Caco-2 (cell line): ENCODE measurements at regions not wholly inside any gene's neighbourhood (a gene's known extent, or its start where the extent isn't known, plus 50 kb on each side); places are given as distances from the start of the nearest gene placed in this dataset.

Experiments
- BruUV-seq: library from RNA; stranded (reverse); fragments of 400-500 nt; replicated peaks from 2 replicates; lab custom pipeline; 2021; lab: Mats Ljungman, UMichigan
- CTCF ChIA-PET: fragments of 300-600 bp; sonication (Branson Sonifier 250); formaldehyde crosslinking; loops from one replicate; lab custom pipeline; 2022; ENCODE audit warnings: antibody characterized with exemption; lab: Charles Lee
- POLR2A ChIA-PET: fragments of 300-600 bp; sonication (Branson Sonifier 250); formaldehyde crosslinking; loops from one replicate; lab custom pipeline; 2022; ENCODE audit warnings: antibody characterized with exemption; lab: Charles Lee
- DNase-seq, 2 experiments: peaks; one replicate each; pipeline versions ENCODE4 v3.0.0 to v3.0.0-alpha.2; 2020 to 2022
- H3K27me3 ChIP-seq: replicated peaks from 2 replicates; pipeline ENCODE4 v1.6.0; 2011; ENCODE audit warnings: low read length; ENCODE audit not compliant: control insufficient read depth, insufficient read depth
- H3K36me3 ChIP-seq: 2 replicates; pipeline ENCODE4 v1.5.1; 2011; ENCODE audit warnings: low read length; ENCODE audit not compliant: control insufficient read depth, insufficient read depth
- H3K4me1 ChIP-seq: fragments of 250-450 bp; sonication (Bioruptor Pico); 2 replicates; pipeline ENCODE4 v1.5.1; 2020; ENCODE audit warnings: mild to moderate bottlenecking
- H3K4me3 ChIP-seq: 2 replicates; pipeline ENCODE4 v1.5.1; 2011; ENCODE audit warnings: low read depth, mild to moderate bottlenecking, control low read depth, low read length
- H3K9me3 ChIP-seq: fragments of 250-450 bp; sonication (Bioruptor Pico); 2 replicates; pipeline ENCODE4 v1.5.1; 2020; ENCODE audit warnings: mild to moderate bottlenecking, moderate library complexity
- H3K27ac Mint-ChIP-seq: one replicate; pipeline ENCODE4 v1.8.0; 2022; ENCODE audit warnings: mixed read lengths; ENCODE audit not compliant: unreplicated experiment
- H3K27me3 Mint-ChIP-seq: one replicate; pipeline ENCODE4 v1.8.0; 2022; ENCODE audit warnings: mixed read lengths; ENCODE audit not compliant: insufficient read depth, unreplicated experiment
- H3K36me3 Mint-ChIP-seq: one replicate; pipeline ENCODE4 v1.8.0; 2022; ENCODE audit warnings: mild to moderate bottlenecking, mixed read lengths; ENCODE audit not compliant: insufficient read depth, unreplicated experiment
- H3K4me1 Mint-ChIP-seq: one replicate; pipeline ENCODE4 v1.8.0; 2022; ENCODE audit warnings: low read depth, mixed read lengths; ENCODE audit not compliant: unreplicated experiment
- H3K4me3 Mint-ChIP-seq: one replicate; pipeline ENCODE4 v1.8.0; 2022; ENCODE audit warnings: mild to moderate bottlenecking, moderate library complexity, mixed read lengths; ENCODE audit not compliant: unreplicated experiment
- H3K9me3 Mint-ChIP-seq: one replicate; pipeline ENCODE4 v1.8.0; 2022; ENCODE audit warnings: mixed read lengths; ENCODE audit not compliant: unreplicated experiment
- intact Hi-C: fragments of 100-400 bp; cut with micrococcal nuclease; formaldehyde crosslinking; loops from one replicate; pipeline ENCODE4 v1.10.0; 2022; ENCODE audit not compliant: unreplicated experiment
- TF ChIP-seq, protein P1 (sequence below), 2 experiments: fragments of 200-600 bp in 1 of 2; IDR thresholded peaks; 1 replicate in 1 of 2; 2 replicates in 1 of 2; pipeline versions ENCODE4 v1.5.1 to v1.8.0; 2011 to 2022; ENCODE audit warnings: antibody characterized with exemption in 1 of 2, control low read depth in 1 of 2, inconsistent platforms in 1 of 2, low read depth in 1 of 2, low read length in 1 of 2, mild to moderate bottlenecking in 1 of 2, moderate library complexity in 1 of 2; ENCODE audit not compliant: insufficient read depth in 1 of 2, severe bottlenecking in 1 of 2, unreplicated experiment in 1 of 2

- Histone ChIP-seq H3K27me3 (no peaks in the 10 kb centered on the region), H3K9me3 (no peaks in the 10 kb centered on the region), H3K4me1 (no peaks in the 10 kb centered on the region), H3K36me3 (no peaks in the 10 kb centered on the region), H3K4me3 (no peak overlapping the region)
- ChIA-PET CTCF (interaction anchor here (0.5 kb wide), 1 partner anchor 191 kb away, joined by 3 read pairs; no protein-coding TSS in a partner anchor), POLR2A (no interaction called here)
- intact Hi-C loops = no loop called here
- Mint-ChIP-seq H3K27me3 (no peaks in the 10 kb centered on the region), H3K4me3 (no peak overlapping the region), H3K4me1 (peaks cover 6% of the 10 kb centered on the region), H3K27ac (peak overlapping the region; percentile 18), H3K36me3 (no peaks in the 10 kb centered on the region), H3K9me3 (no peaks in the 10 kb centered on the region)
- TF ChIP-seq, protein P1, sequence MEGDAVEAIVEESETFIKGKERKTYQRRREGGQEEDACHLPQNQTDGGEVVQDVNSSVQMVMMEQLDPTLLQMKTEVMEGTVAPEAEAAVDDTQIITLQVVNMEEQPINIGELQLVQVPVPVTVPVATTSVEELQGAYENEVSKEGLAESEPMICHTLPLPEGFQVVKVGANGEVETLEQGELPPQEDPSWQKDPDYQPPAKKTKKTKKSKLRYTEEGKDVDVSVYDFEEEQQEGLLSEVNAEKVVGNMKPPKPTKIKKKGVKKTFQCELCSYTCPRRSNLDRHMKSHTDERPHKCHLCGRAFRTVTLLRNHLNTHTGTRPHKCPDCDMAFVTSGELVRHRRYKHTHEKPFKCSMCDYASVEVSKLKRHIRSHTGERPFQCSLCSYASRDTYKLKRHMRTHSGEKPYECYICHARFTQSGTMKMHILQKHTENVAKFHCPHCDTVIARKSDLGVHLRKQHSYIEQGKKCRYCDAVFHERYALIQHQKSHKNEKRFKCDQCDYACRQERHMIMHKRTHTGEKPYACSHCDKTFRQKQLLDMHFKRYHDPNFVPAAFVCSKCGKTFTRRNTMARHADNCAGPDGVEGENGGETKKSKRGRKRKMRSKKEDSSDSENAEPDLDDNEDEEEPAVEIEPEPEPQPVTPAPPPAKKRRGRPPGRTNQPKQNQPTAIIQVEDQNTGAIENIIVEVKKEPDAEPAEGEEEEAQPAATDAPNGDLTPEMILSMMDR (IDR thresholded peaks at IDR 0.05; ENCODE audit: insufficient read depth in 1 of 2, low read depth in 1 of 2, low read length in 1 of 2, severe bottlenecking in 1 of 2, unreplicated experiment in 1 of 2) = no peak
- no peak for DNase-seq
- BruUV-seq = no TSS peak
Measured at GRCh38 chr16:54511222-54511731, 224.7 kb upstream of the IRX3 start.

GRCh38 chr16:54510685-54511221 is 224.2 kb upstream of the IRX3 start:
- no peaks in the 10 kb centered on the region for H3K27me3 ChIP-seq
- BruUV-seq = no TSS peak
- TF ChIP-seq, protein P1 (IDR thresholded peaks at IDR 0.05; ENCODE audit: insufficient read depth in 1 of 2, low read depth in 1 of 2, low read length in 1 of 2, severe bottlenecking in 1 of 2, unreplicated experiment in 1 of 2) = no peak
- Mint-ChIP-seq H3K9me3 (no peaks in the 10 kb centered on the region), H3K27ac (peak overlapping the region; percentile 18), H3K4me1 (peaks cover 6% of the 10 kb centered on the region), H3K4me3 (no peak overlapping the region), H3K36me3 (no peaks in the 10 kb centered on the region), H3K27me3 (no peaks in the 10 kb centered on the region)
- H3K9me3 ChIP-seq = no peaks in the 10 kb centered on the region
- ChIA-PET POLR2A (no interaction called here), CTCF (interaction anchor here (0.5 kb wide), 1 partner anchor 192 kb away, joined by 3 read pairs; no protein-coding TSS in a partner anchor)
- no peak for DNase-seq
- intact Hi-C loops = no loop called here
- H3K4me1 ChIP-seq = no peaks in the 10 kb centered on the region
- H3K36me3 ChIP-seq = no peaks in the 10 kb centered on the region
- H3K4me3 ChIP-seq = no peak overlapping the region

DNA sequence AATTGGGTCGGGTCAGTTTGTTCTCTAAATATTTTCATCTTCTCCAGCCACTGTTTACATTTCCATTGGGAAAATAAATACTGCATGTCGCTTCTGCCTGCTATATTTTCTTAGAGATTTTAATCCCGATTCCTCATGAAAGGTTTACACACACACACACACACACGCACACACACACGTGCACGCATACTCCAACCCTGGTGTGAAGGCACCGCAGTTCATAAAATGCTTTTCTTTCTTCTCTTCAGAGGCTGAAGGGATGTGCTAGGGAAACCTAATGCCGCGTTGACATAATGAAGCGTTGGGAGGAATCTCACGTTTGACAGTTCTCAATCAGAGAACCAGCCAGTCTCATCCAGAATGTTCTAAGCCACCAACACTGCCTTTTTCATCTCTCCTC is 222.9 kb upstream of the IRX3 start:
- peaks cover 6% of the 10 kb centered on the region for H3K4me1 Mint-ChIP-seq
- BruUV-seq = no TSS peak
- intact Hi-C loops = no loop called here

More for the DNA sequence above, 222.9 kb upstream of the IRX3 start:
- ChIA-PET POLR2A (no interaction called here), CTCF (no interaction called here)
- Histone ChIP-seq H3K36me3 (no peaks in the 10 kb centered on the region), H3K9me3 (no peaks in the 10 kb centered on the region), H3K4me3 (no peak overlapping the region), H3K4me1 (no peaks in the 10 kb centered on the region), H3K27me3 (no peaks in the 10 kb centered on the region)
- TF ChIP-seq, protein P1 (IDR thresholded peaks at IDR 0.05; ENCODE audit: insufficient read depth in 1 of 2, low read depth in 1 of 2, low read length in 1 of 2, severe bottlenecking in 1 of 2, unreplicated experiment in 1 of 2) = no peak
- no peak overlapping the region for H3K27ac Mint-ChIP-seq
- no peak overlapping the region for H3K4me3 Mint-ChIP-seq
- H3K36me3 Mint-ChIP-seq = no peaks in the 10 kb centered on the region
- H3K27me3 Mint-ChIP-seq = no peaks in the 10 kb centered on the region
- no peak for DNase-seq
- H3K9me3 Mint-ChIP-seq = no peaks in the 10 kb centered on the region
